ENCODE measurements at regions not wholly inside any gene's neighbourhood (a gene's known extent, or its start where the extent isn't known, plus 50 kb on each side); places are given as distances from the start of the nearest gene placed in this dataset.

GRCh38 chr15:68482246-68482645 is 50.3 kb upstream of the ITGA11 start:
- Mint-ChIP-seq H3K4me1 (peaks cover 7% of the 10 kb centered on the region), H3K9me3 (peaks cover 4% of the 10 kb centered on the region), H3K4me3 (no peak overlapping the region), H3K27me3 (ENCODE audit: low read depth) (peaks cover 6% of the 10 kb centered on the region), H3K27ac (no peak overlapping the region), H3K36me3 (no peaks in the 10 kb centered on the region)
- TF ChIP-seq ERG (CRISPR knock-in tag; IDR thresholded peaks at IDR 0.05) = no peak
- TF ChIP-seq ATF6 (CRISPR knock-in tag; IDR thresholded peaks at IDR 0.05) = no peak
- no peak for TF ChIP-seq RELA (CRISPR knock-in tag; IDR thresholded peaks at IDR 0.05; ENCODE audit: borderline replicate concordance)
- no peak for TF ChIP-seq PRDM15 (CRISPR knock-in tag; IDR thresholded peaks at IDR 0.05)
- TF ChIP-seq TCF7 (CRISPR knock-in tag; IDR thresholded peaks at IDR 0.05; ENCODE audit: low read depth) = no peak
- POLR2A ChIA-PET = no interaction called here
- CTCF ChIA-PET = no interaction called here
- DNase-seq (ENCODE audit: low spot score) = no peak
- ATAC-seq = no peak

GRCh38 chr15:68483165-68483564 is 51.2 kb upstream of the ITGA11 start:
- ChIA-PET POLR2A (no interaction called here), CTCF (no interaction called here)
- no peak for TF ChIP-seq CREB1 (CRISPR knock-in tag; IDR thresholded peaks at IDR 0.05)
- TF ChIP-seq PRDM15 (CRISPR knock-in tag; IDR thresholded peaks at IDR 0.05) = no peak
- TF ChIP-seq NR1H2 (CRISPR knock-in tag; IDR thresholded peaks at IDR 0.05) = no peak
- no peak for TF ChIP-seq RORB (CRISPR knock-in tag; IDR thresholded peaks at IDR 0.05)
- no peak for TF ChIP-seq GABPB1 (CRISPR knock-in tag; IDR thresholded peaks at IDR 0.05)
- TF ChIP-seq SMAD3 (CRISPR knock-in tag; IDR thresholded peaks at IDR 0.05; ENCODE audit: borderline replicate concordance) = no peak
- no peak for TF ChIP-seq RELA (CRISPR knock-in tag; IDR thresholded peaks at IDR 0.05; ENCODE audit: borderline replicate concordance)
- no peak for TF ChIP-seq ZNF219 (CRISPR knock-in tag; IDR thresholded peaks at IDR 0.05; ENCODE audit: borderline replicate concordance)
- TF ChIP-seq JUN (CRISPR knock-in tag; IDR thresholded peaks at IDR 0.05) = no peak
- TF ChIP-seq ZNF671 (CRISPR knock-in tag; IDR thresholded peaks at IDR 0.05) = no peak
- TF ChIP-seq ZNF317 (CRISPR knock-in tag; IDR thresholded peaks at IDR 0.05; ENCODE audit: borderline replicate concordance, low read depth) = no peak
- H3K27ac Mint-ChIP-seq = no peak overlapping the region
- ATAC-seq (no peak), DNase-seq (ENCODE audit: low spot score) (no peak)
- peaks cover 2% of the 10 kb centered on the region; the same call in 1 of the 2 replicates for H3K36me3 Mint-ChIP-seq
- H3K4me1 Mint-ChIP-seq = peaks cover 9% of the 10 kb centered on the region
- H3K27me3 Mint-ChIP-seq (ENCODE audit: low read depth) = peaks cover 9% of the 10 kb centered on the region
- no peak overlapping the region for H3K4me3 Mint-ChIP-seq
- H3K9me3 Mint-ChIP-seq = peaks cover 11% of the 10 kb centered on the region

Data from WTC11 (cell line).